Cardiac septum (tissue), 1 donor: ENCODE measurements at regions not wholly inside any gene's neighbourhood (a gene's known extent, or its start where the extent isn't known, plus 50 kb on each side); places are given as distances from the start of the nearest gene placed in this dataset.

Source experiments
- DNase-seq: peaks from one replicate; pipeline ENCODE4 v3.0.0-alpha.2; 2020; ENCODE audit warnings: low spot score
- intact Hi-C: fragments of 100-400 bp; cut with DNase I; formaldehyde crosslinking; loops from one replicate; pipeline ENCODE4 v1.14.0; 2022
- donor health status: DM: no; HTN: no; CAD: no.

DNA sequence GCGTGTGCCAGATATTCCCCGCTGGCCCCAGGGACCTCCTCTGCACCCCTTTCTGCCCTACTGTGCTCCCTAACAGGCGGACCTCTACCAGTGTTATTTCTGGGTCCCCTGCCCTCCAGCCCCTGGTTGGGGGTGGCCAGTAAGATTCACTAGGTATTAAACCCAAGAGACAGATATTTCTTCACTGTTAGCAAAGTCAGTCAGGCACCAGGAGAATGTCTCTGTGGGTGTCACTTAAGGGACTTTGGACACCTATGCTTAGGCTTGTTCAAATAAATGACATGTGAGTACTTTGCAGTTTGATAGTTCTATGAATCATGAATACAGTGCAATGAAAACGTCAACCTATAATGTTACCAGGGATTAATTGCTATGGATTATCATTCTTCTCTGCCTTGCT, 234.3 kb upstream of the IGFBP3 start:
- intact Hi-C loops = no loop called here
- DNase-seq = no peak

DNA sequence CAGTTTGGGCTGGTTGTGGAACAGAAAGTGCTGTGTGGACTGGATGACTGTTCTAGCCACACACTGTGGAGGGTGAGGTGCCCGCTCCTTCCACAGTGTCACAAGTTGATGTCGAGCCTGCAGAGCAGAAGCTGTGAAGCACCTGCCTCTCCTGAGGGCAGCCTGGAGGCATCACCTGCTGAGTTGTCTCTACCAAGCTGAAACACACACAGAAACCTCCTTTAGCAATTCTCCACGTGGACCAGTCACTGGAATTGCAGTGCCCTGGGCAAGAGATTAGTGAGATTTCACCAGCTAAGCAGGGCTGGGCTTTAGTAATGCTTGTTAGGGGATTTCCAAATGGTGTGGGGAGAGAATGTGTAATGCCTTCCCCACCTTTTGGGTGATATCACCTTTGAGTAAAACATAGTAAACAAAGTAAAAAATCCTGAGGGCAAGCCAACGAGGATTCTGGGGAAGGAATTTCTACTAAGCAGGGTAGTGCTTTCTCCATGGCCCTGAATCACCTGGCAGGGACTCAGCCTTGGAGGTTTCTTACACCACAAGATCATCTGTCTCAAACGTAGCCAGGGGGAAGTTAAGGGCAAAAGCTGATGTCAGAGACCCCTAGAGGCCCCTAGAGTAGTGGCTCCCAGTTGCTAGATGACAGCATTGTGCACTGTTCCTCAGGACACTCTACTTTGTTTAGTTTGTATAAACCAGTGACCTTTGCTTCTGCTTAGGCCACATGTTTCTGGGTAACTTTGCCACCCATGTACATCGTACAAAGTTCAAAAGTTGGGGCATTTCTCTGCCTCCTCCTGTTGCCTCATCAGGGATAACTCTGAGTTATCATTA, 233.1 kb upstream of the IGFBP3 start:
- intact Hi-C loops = no loop called here
- DNase-seq = no peak

DNA sequence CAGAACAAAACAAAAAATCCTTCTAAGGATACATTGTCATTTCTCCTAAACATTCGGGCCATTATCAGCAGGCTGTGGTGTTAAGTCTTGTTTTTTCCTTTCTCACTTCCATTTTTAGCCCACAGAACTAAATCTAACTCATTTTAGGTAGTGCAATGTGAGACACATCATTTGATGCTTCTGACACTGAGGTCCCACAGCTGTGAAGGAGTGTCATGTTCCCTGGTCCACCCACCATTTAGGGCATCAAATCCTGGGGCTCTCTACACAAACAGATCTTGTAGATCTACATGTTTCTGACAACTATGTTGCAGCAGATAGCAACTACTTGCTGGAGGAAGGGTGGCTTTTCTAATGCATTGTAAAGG, 232.5 kb upstream of the IGFBP3 start:
- no peak for DNase-seq
- intact Hi-C loops = no loop called here

- no peak for DNase-seq
- intact Hi-C loops = no loop called here
Measured at GRCh38 chr7:46152696-46153095, 231.6 kb upstream of the IGFBP3 start.

GRCh38 chr7:46150721-46151120, 229.6 kb upstream of the IGFBP3 start:
- no peak for DNase-seq
- intact Hi-C loops = no loop called here

DNA sequence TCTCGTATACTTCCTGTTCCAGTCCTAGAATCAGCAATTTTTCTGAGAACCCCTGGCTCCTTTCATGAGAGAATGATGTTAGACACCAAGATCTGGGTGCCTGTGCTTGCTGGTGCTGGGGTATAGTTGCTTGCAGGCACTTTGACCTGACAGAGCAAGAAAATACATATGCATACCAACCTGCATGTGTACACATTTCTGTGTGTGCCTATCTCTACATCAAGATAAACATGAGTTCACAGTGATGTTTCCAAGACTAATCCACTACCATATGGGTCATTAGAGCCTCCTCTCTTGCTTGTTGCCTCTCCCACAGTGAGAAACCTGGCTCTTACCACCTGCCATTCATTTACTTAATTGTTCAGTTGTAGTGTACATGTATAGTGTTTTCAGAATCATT, 229.1 kb upstream of the IGFBP3 start:
- no peak for DNase-seq

DNA sequence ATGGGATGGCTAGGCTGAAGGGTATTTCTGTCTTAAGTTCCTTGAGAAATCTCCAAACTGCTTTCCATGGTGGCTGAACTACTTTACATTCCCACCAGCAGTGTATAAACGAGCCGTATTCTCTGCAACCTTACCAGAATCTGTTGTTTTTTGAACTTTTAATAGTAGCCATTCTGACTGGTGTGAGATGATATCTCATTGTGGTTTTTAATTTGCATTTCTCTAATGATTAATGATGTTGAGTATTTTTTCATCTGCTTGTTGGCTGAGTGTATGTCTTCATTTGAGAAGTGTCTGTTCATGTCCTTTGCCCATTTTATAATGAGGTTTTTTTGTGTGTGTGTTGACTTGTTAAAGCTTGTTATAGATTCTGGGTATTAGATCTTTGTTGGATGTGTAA, 226.8 kb upstream of the IGFBP3 start:
- intact Hi-C loops = no loop called here
- DNase-seq = no peak

More for the DNA sequence above, 229.1 kb upstream of the IGFBP3 start:
- intact Hi-C loops = no loop called here

GRCh38 chr7:46146454-46147255, 225.6 kb upstream of the IGFBP3 start:
- DNase-seq = no peak
- intact Hi-C loops = no loop called here

DNA sequence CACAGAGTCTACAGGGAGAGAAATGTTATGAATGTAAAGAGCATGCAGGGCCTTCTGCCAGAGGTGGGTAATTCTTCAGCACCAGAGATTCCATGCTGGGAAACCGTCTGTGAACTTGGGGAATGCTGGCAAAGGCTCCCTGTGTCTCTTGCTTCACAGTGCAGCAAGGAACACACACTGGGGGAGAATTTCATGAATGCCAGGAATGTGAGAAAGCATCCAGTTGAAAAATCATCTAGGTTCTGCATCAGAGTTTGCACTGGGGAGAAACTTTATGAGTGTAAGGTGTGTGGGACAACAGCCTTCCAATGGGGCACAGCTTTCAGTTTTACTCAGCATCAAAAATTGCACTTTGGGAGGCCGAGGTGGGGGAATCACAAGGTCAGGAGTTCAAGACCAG, 224.3 kb upstream of the IGFBP3 start:
- DNase-seq = no peak
- intact Hi-C loops = no loop called here

DNA sequence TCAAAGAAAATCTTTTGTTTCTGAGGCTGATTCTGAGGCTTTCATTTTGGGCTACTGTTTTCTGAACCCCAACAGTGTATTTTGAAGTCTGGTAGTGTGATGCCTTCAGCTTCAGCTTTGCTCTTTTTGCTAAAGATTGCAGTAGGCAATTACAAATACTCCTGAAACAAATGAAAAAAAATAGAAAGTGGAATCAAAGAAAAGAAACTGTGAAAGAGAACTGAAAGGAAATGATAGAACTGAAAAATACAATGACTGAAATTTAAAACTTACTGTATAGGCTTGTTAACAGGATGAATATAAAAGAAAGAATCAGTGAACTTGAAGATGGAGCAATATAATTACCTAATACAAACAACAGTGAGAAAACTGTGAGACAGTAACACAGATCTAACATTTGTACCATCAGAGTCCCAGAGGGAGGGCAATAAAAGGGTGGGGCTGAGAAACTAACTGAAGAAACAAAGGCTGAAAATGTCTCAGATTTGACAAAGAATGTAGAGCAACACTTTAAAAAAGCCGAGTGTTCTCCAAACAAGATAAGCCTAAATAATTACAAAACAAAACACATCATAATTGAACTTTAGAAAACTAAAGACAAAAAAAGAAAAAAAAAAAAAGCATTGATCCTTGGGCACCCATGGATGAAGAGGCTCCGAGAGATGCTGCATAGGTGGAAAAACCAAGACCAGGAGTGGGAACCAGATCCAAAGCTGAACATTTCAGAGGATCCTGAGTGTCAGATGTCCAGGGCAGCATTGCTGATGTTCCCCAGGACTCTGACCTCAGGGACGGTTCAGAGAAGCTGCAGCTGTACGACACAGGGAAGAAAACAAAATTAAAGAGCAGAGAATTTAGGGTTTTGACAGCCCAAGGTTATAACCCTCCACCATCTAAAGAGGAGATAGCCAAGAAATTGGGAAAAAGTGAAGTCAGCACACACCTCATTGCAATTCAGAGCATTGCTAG, 223.2 kb upstream of the IGFBP3 start:
- intact Hi-C loops = no loop called here

GRCh38 chr7:46143421-46143820, 222.3 kb upstream of the IGFBP3 start:
- no peak for DNase-seq
- intact Hi-C loops = no loop called here

More for the DNA sequence above, 223.2 kb upstream of the IGFBP3 start:
- no peak for DNase-seq

GRCh38 chr7:46139079-46139478, 218.0 kb upstream of the IGFBP3 start:
- no peak for DNase-seq
- intact Hi-C loops = no loop called here

DNA sequence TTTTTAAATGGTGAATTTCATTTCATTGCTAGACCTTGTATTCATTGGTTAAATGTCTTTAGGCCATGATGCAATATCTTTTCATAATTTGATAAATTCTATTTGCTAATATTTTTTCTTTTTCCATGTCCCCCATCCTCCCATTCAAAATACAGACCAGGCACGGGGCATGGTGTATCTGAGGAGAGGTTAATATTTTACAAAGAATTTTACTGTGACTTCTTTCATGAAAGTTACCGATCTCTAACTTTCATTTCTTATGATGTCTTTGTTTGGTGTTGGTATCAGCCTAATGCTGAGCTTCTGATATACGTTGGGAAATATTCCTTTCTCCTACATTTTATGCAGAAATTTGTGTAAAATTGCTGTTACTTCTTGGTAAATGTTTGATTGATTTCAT, 216.7 kb upstream of the IGFBP3 start:
- DNase-seq = no peak
- intact Hi-C loops = no loop called here

DNA sequence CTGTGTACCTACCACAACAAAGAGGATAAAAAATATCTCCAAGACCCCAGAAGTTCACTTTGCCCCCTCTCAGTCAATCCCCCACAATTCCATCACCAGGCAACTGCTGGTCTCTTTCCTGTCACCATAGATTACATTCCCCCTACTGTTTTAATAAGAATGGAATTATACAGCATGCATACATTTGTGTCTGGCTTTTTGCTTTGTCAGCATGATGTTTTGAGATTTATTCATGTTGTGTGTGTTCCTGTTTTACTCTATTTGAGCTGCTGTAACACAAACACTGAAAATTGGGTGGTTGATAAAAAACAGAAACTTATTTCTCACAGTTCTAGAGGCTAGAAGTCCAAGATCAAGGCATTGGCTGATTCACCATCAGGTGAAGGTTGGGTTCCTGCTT, 214.5 kb upstream of the IGFBP3 start:
- intact Hi-C loops = no loop called here
- no peak for DNase-seq

- DNase-seq = no peak
- intact Hi-C loops = no loop called here
Measured at GRCh38 chr7:46134795-46135194, 213.7 kb upstream of the IGFBP3 start.

GRCh38 chr7:46134385-46134784, 213.3 kb upstream of the IGFBP3 start:
- intact Hi-C loops = no loop called here
- no peak for DNase-seq

- no peak for DNase-seq
- intact Hi-C loops = no loop called here
Measured at GRCh38 chr7:46133751-46134150, 212.7 kb upstream of the IGFBP3 start.

DNA sequence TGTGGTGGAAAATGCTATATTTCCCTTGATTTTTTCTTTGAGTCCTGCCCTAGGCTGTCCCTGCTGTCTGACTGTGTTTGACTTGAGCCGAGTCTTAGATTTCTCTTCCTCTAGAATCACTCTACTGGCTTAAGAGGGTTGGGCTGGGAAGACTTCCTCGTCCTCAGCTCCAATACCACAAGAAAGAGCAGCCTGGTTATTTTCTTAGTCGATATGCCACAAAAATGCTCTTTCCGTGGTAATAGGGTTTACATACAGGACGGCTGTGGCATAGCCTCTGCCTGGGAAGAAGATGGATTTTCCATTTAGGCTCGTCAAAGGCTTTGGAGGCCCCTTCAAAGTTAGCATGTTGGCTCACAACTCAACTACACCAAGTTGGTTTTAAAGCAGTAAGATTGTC, 212.0 kb upstream of the IGFBP3 start:
- no peak for DNase-seq
- intact Hi-C loops = no loop called here

- DNase-seq = no peak
- intact Hi-C loops = no loop called here
Measured at GRCh38 chr7:46131916-46132795, 211.1 kb upstream of the IGFBP3 start.
